ENCODE measurements at regions not wholly inside any gene's neighbourhood (a gene's known extent, or its start where the extent isn't known, plus 50 kb on each side); places are given as distances from the start of the nearest gene placed in this dataset.
A peak's percentile ranks its signal among the peaks of the same experiment; 100 is the strongest.

- no peak for DNase-seq
Observed at GRCh38 chr4:62870451-62870850, 1538.8 kb downstream of the TECRL start.

GRCh38 chr4:62865261-62865660, 1544.0 kb downstream of the TECRL start:
- DNase-seq = no peak

GRCh38 chr4:62849696-62850095, 1559.6 kb downstream of the TECRL start:
- DNase-seq = no peak

GRCh38 chr4:62835631-62836030, 1573.6 kb downstream of the TECRL start:
- no peak for DNase-seq

GRCh38 chr4:62822306-62822705, 1586.9 kb downstream of the TECRL start:
- no peak for DNase-seq

GRCh38 chr4:62816566-62816965, 1592.7 kb downstream of the TECRL start:
- DNase-seq = no peak

GRCh38 chr4:62814510-62815047, 1594.7 kb downstream of the TECRL start:
- DNase-seq = no peak

GRCh38 chr4:62806816-62807215, 1602.4 kb downstream of the TECRL start:
- DNase-seq = no peak

GRCh38 chr4:62804075-62804474, 1603.9 kb downstream of the ADGRL3 start:
- DNase-seq = no peak

GRCh38 chr4:62797221-62797620, 1597.1 kb downstream of the ADGRL3 start:
- DNase-seq = peak; percentile 2

- DNase-seq = no peak
Observed at GRCh38 chr4:62791386-62791785, 1591.3 kb downstream of the ADGRL3 start.

- no peak for DNase-seq
Observed at GRCh38 chr4:62771983-62772557, 1571.9 kb downstream of the ADGRL3 start.

- no peak for DNase-seq
Observed at GRCh38 chr4:62740296-62740695, 1540.2 kb downstream of the ADGRL3 start.

- no peak for DNase-seq
Observed at GRCh38 chr4:62717154-62717553, 1517.0 kb downstream of the ADGRL3 start.

- no peak for DNase-seq
Observed at GRCh38 chr4:62711575-62711974, 1511.4 kb downstream of the ADGRL3 start.

- peak; percentile 6 for DNase-seq
Observed at GRCh38 chr4:62709618-62710252, 1509.6 kb downstream of the ADGRL3 start.

- DNase-seq = no peak
Observed at GRCh38 chr4:62706423-62706822, 1506.3 kb downstream of the ADGRL3 start.

GRCh38 chr4:62683799-62684566, 1483.9 kb downstream of the ADGRL3 start:
- DNase-seq = no peak

- DNase-seq = no peak
Observed at GRCh38 chr4:62676962-62677361, 1476.8 kb downstream of the ADGRL3 start.

GRCh38 chr4:62670514-62670913, 1470.4 kb downstream of the ADGRL3 start:
- DNase-seq = peak; percentile 3

GRCh38 chr4:62661821-62662220, 1461.7 kb downstream of the ADGRL3 start:
- DNase-seq = no peak

- no peak for DNase-seq
Observed at GRCh38 chr4:62656006-62656405, 1455.9 kb downstream of the ADGRL3 start.

GRCh38 chr4:62644372-62644771, 1444.2 kb downstream of the ADGRL3 start:
- peak; percentile 18 for DNase-seq

GRCh38 chr4:62640296-62640695, 1440.2 kb downstream of the ADGRL3 start:
- peak; percentile 35 for DNase-seq
